GM04504 (cell line): ENCODE measurements at regions not wholly inside any gene's neighbourhood (a gene's known extent, or its start where the extent isn't known, plus 50 kb on each side); places are given as distances from the start of the nearest gene placed in this dataset.
"Not testable (repeated sequence)": the region's sequence is repeated elsewhere in the genome, so short reads cannot be mapped to it uniquely, and the experiment has no call there.

Source experiments
- DNase-seq: peaks from one replicate; pipeline ENCODE4 v3.0.0-alpha.2; 2012; ENCODE audit warnings: low read depth

- DNase-seq, result no peak
These were observed 117.7 kb upstream of the IVNS1ABP start for GRCh38 chr1:185434721-185435120.

GRCh38 chr1:185433667-185434066 is 116.6 kb upstream of the IVNS1ABP start:
- no peak for DNase-seq

- no peak for DNase-seq
These were observed 115.9 kb upstream of the IVNS1ABP start for GRCh38 chr1:185432948-185433347.

- no peak for DNase-seq
These were observed 114.6 kb upstream of the IVNS1ABP start for GRCh38 chr1:185431612-185432011.

- DNase-seq, result not testable (repeated sequence)
These were observed 112.6 kb upstream of the IVNS1ABP start for GRCh38 chr1:185429668-185430067.

- no peak for DNase-seq
These were observed 110.7 kb upstream of the IVNS1ABP start for GRCh38 chr1:185427776-185428175.

- DNase-seq, result no peak
These were observed 110.2 kb upstream of the IVNS1ABP start for GRCh38 chr1:185427264-185427663.

GRCh38 chr1:185426848-185427247 is 109.8 kb upstream of the IVNS1ABP start:
- DNase-seq, result no peak

- no peak for DNase-seq
These were observed 108.1 kb upstream of the IVNS1ABP start for GRCh38 chr1:185425163-185425562.

GRCh38 chr1:185421485-185422107 is 104.6 kb upstream of the IVNS1ABP start:
- no peak for DNase-seq

GRCh38 chr1:185420588-185421081 is 103.6 kb upstream of the IVNS1ABP start:
- DNase-seq, result no peak

GRCh38 chr1:185419718-185420117 is 102.7 kb upstream of the IVNS1ABP start:
- no peak for DNase-seq

GRCh38 chr1:185418472-185418871 is 101.4 kb upstream of the IVNS1ABP start:
- no peak for DNase-seq

- DNase-seq, result no peak
These were observed 95.5 kb upstream of the IVNS1ABP start for GRCh38 chr1:185412385-185413087.

GRCh38 chr1:185409763-185410528 is 92.9 kb upstream of the IVNS1ABP start:
- DNase-seq, result no peak

- no peak for DNase-seq
These were observed 92.3 kb upstream of the IVNS1ABP start for GRCh38 chr1:185409345-185409744.

- DNase-seq, result no peak
These were observed 91.7 kb upstream of the IVNS1ABP start for GRCh38 chr1:185408700-185409270.

- DNase-seq, result no peak
These were observed 89.6 kb upstream of the IVNS1ABP start for GRCh38 chr1:185406691-185407009.

GRCh38 chr1:185406006-185406690 is 89.1 kb upstream of the IVNS1ABP start:
- no peak for DNase-seq

- DNase-seq, result no peak
These were observed 88.0 kb upstream of the IVNS1ABP start for GRCh38 chr1:185404907-185405568.

GRCh38 chr1:185404291-185404690 is 87.2 kb upstream of the IVNS1ABP start:
- no peak for DNase-seq

GRCh38 chr1:185402930-185403329 is 85.9 kb upstream of the IVNS1ABP start:
- no peak for DNase-seq
